ENCODE measurements at regions not wholly inside any gene's neighbourhood (a gene's known extent, or its start where the extent isn't known, plus 50 kb on each side); places are given as distances from the start of the nearest gene placed in this dataset.
"Not testable (repeated sequence)": the region's sequence is repeated elsewhere in the genome, so short reads cannot be mapped to it uniquely, and the experiment has no call there.

- not testable (repeated sequence) for DNase-seq (ENCODE audit: low read depth in 1 of 2, low spot score in 2 of 2); FAIRE-seq; H3K56ac ChIP-seq (replicated peaks; ENCODE audit: insufficient read length, low read depth, low read length)
Observed at GRCh38 chr16:10290467-10291105, 95.3 kb upstream of the ATF7IP2 start.

DNA sequence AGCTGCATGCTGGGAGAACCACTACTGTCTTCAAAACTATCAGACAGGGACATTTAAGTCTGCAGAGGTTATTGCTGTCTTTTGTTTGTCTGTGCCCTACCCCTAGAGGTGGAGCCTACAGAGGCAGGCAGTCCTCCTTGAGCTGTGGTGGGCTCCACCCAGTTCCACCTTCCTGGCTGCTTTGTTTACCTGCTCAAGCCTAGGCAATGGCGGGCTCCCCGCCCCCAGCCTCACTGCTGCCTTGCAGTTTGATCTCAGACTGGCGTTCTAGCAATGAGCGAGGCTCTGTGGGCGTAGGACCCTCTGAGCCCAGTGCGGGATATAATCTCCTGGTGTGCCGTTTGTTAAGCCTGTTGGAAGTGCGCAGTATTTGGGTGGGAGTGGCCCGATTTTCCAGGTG lies 93.7 kb upstream of the ATF7IP2 start:
- H4K5ac ChIP-seq (ENCODE audit: insufficient read length, low read depth, low read length); H2BK5ac ChIP-seq (ENCODE audit: low read depth, low read length); H3K56ac ChIP-seq (replicated peaks; ENCODE audit: insufficient read length, low read depth, low read length); H3K23me2 ChIP-seq (ENCODE audit: low read depth, low read length); H3K4me1 ChIP-seq (replicated peaks in 1 of 4; ENCODE audit: control insufficient read depth in 3 of 4, insufficient read depth in 4 of 4, low read length in 3 of 4); H3K14ac ChIP-seq (ENCODE audit: insufficient read length); CTCF ChIA-PET (ENCODE audit: partially characterized antibody); DNase-seq (ENCODE audit: low read depth in 1 of 2, low spot score in 2 of 2); H3K27ac ChIP-seq (ENCODE audit: low read depth, low read length); H3K4me3 ChIP-seq (ENCODE audit: extremely low read depth in 1 of 4, insufficient read depth in 2 of 4, low read depth in 3 of 4, low read length in 4 of 4); H4K20me1 ChIP-seq (replicated peaks in 1 of 2; ENCODE audit: control insufficient read depth in 1 of 2, insufficient read depth in 2 of 2, low read length in 2 of 2); H2BK12ac ChIP-seq (ENCODE audit: low read depth, low read length); H3K27me3 ChIP-seq (replicated peaks in 1 of 4; ENCODE audit: control insufficient read depth in 3 of 4, extremely low read depth in 1 of 4, insufficient read depth in 3 of 4, low read length in 3 of 4); H3K23ac ChIP-seq (ENCODE audit: insufficient read length); POLR2A ChIA-PET (ENCODE audit: partially characterized antibody); H2AK5ac ChIP-seq (ENCODE audit: low read depth, low read length); H3K79me1 ChIP-seq (ENCODE audit: low read depth, low read length); H3K79me2 ChIP-seq (ENCODE audit: control insufficient read depth in 1 of 2, insufficient read depth in 2 of 2, low read length in 2 of 2); H3K4ac ChIP-seq (replicated peaks; ENCODE audit: insufficient read length, low read depth, low read length); H2BK120ac ChIP-seq (replicated peaks; ENCODE audit: low read depth, low read length); H3K9ac ChIP-seq (replicated peaks in 1 of 4; ENCODE audit: extremely low read depth in 1 of 4, low read depth in 3 of 4, low read length in 3 of 4); H3K36me3 ChIP-seq (ENCODE audit: control insufficient read depth in 2 of 4, insufficient read depth in 4 of 4, low read length in 3 of 4); H3K4me2 ChIP-seq (ENCODE audit: insufficient read depth in 1 of 2, low read depth in 2 of 2, low read length in 2 of 2); FAIRE-seq; H4K91ac ChIP-seq (replicated peaks; ENCODE audit: insufficient read length, low read length); H2BK15ac ChIP-seq (ENCODE audit: low read length); H2BK20ac ChIP-seq (ENCODE audit: low read length); H4K8ac ChIP-seq (ENCODE audit: extremely low read depth, insufficient read depth, low read length); H3K18ac ChIP-seq (ENCODE audit: extremely low read depth, low read length); H2AFZ ChIP-seq (ENCODE audit: low read length): not testable (repeated sequence)
- H3K9me3 ChIP-seq (ENCODE audit: insufficient read depth in 2 of 2, low read depth in 1 of 2, low read length in 1 of 2), result peaks cover 11 to 13% of the 10 kb centered on the region in 2 experiments; a peak in 3 of 4 replicates
- 89% methylated on average over 7 of the region's 9 CpGs; no CpG with 5 or more reads in 1 of the 2 experiments for WGBS, 2 experiments (ENCODE audit: extremely low coverage in 1 of 2, insufficient coverage in 1 of 2, insufficient read length in 1 of 2, insufficient replicate concordance in 2 of 2, low coverage in 1 of 2, low lambda C conversion rate in 2 of 2, missing lambda C conversion rate in 1 of 2)

More at GRCh38 chr16:10290467-10291105, 95.3 kb upstream of the ATF7IP2 start:
- H2AK5ac ChIP-seq (ENCODE audit: low read depth, low read length); H2BK120ac ChIP-seq (replicated peaks; ENCODE audit: low read depth, low read length); H2BK15ac ChIP-seq (ENCODE audit: low read length); H3K36me3 ChIP-seq (ENCODE audit: control insufficient read depth in 2 of 4, insufficient read depth in 4 of 4, low read length in 3 of 4); H3K79me2 ChIP-seq (ENCODE audit: control insufficient read depth in 1 of 2, insufficient read depth in 2 of 2, low read length in 2 of 2); H4K8ac ChIP-seq (ENCODE audit: extremely low read depth, insufficient read depth, low read length); H3K18ac ChIP-seq (ENCODE audit: extremely low read depth, low read length); H2BK5ac ChIP-seq (ENCODE audit: low read depth, low read length); H2BK20ac ChIP-seq (ENCODE audit: low read length); H3K4me1 ChIP-seq (replicated peaks in 1 of 4; ENCODE audit: control insufficient read depth in 3 of 4, insufficient read depth in 4 of 4, low read length in 3 of 4); H3K23ac ChIP-seq (ENCODE audit: insufficient read length); H3K79me1 ChIP-seq (ENCODE audit: low read depth, low read length); H4K5ac ChIP-seq (ENCODE audit: insufficient read length, low read depth, low read length); POLR2A ChIA-PET (ENCODE audit: partially characterized antibody); CTCF ChIA-PET (ENCODE audit: partially characterized antibody); H4K91ac ChIP-seq (replicated peaks; ENCODE audit: insufficient read length, low read length); H4K20me1 ChIP-seq (replicated peaks in 1 of 2; ENCODE audit: control insufficient read depth in 1 of 2, insufficient read depth in 2 of 2, low read length in 2 of 2); H3K4me2 ChIP-seq (ENCODE audit: insufficient read depth in 1 of 2, low read depth in 2 of 2, low read length in 2 of 2); H3K23me2 ChIP-seq (ENCODE audit: low read depth, low read length); H3K9ac ChIP-seq (replicated peaks in 1 of 4; ENCODE audit: extremely low read depth in 1 of 4, low read depth in 3 of 4, low read length in 3 of 4); H2BK12ac ChIP-seq (ENCODE audit: low read depth, low read length); H3K27ac ChIP-seq (ENCODE audit: low read depth, low read length); H3K27me3 ChIP-seq (replicated peaks in 1 of 4; ENCODE audit: control insufficient read depth in 3 of 4, extremely low read depth in 1 of 4, insufficient read depth in 3 of 4, low read length in 3 of 4); H3K4ac ChIP-seq (replicated peaks; ENCODE audit: insufficient read length, low read depth, low read length); H3K14ac ChIP-seq (ENCODE audit: insufficient read length); H3K4me3 ChIP-seq (ENCODE audit: extremely low read depth in 1 of 4, insufficient read depth in 2 of 4, low read depth in 3 of 4, low read length in 4 of 4); H2AFZ ChIP-seq (ENCODE audit: low read length): not testable (repeated sequence)
- 100% methylated on average over 1 of the region's 2 CpGs; no CpG with 5 or more reads in 1 of the 2 experiments for WGBS, 2 experiments (ENCODE audit: extremely low coverage in 1 of 2, insufficient coverage in 1 of 2, insufficient read length in 1 of 2, insufficient replicate concordance in 2 of 2, low coverage in 1 of 2, low lambda C conversion rate in 2 of 2, missing lambda C conversion rate in 1 of 2)
- H3K9me3 ChIP-seq (ENCODE audit: insufficient read depth in 2 of 2, low read depth in 1 of 2, low read length in 1 of 2), result peaks cover 11 to 13% of the 10 kb centered on the region in 2 experiments; a peak in 3 of 4 replicates

All from H1 (cell line).